GM21529 (cell line): ENCODE measurements at regions not wholly inside any gene's neighbourhood (a gene's known extent, or its start where the extent isn't known, plus 50 kb on each side); places are given as distances from the start of the nearest gene placed in this dataset.

ENCODE experiments used
- ATAC-seq: cut with Tn5 transposase; IDR thresholded peaks from one replicate; pipeline ENCODE4 v1.9.1; 2021; ENCODE audit not compliant: unreplicated experiment

GRCh38 chr13:104111031-104111430 is 1044.8 kb upstream of the SLC10A2 start:
- no peak for ATAC-seq

- ATAC-seq: no peak
Measured at GRCh38 chr13:104106705-104107393, 1040.6 kb upstream of the SLC10A2 start.

GRCh38 chr13:104105418-104106355 is 1039.5 kb upstream of the SLC10A2 start:
- no peak for ATAC-seq

GRCh38 chr13:104099750-104100149 is 1033.5 kb upstream of the SLC10A2 start:
- ATAC-seq: no peak

- ATAC-seq: no peak
Measured at GRCh38 chr13:104098421-104098820, 1032.2 kb upstream of the SLC10A2 start.

GRCh38 chr13:104086759-104087158 is 1020.5 kb upstream of the SLC10A2 start:
- no peak for ATAC-seq

- no peak for ATAC-seq
Measured at GRCh38 chr13:104086210-104086609, 1020.0 kb upstream of the SLC10A2 start.

GRCh38 chr13:104085611-104086010 is 1019.4 kb upstream of the SLC10A2 start:
- ATAC-seq: no peak

GRCh38 chr13:104074326-104074725 is 1008.1 kb upstream of the SLC10A2 start:
- no peak for ATAC-seq

GRCh38 chr13:104071806-104072205 is 1005.6 kb upstream of the SLC10A2 start:
- ATAC-seq: no peak

- ATAC-seq: no peak
Measured at GRCh38 chr13:104065328-104065727, 999.1 kb upstream of the SLC10A2 start.

GRCh38 chr13:104057861-104058260 is 991.6 kb upstream of the SLC10A2 start:
- no peak for ATAC-seq

GRCh38 chr13:104045907-104046306 is 979.7 kb upstream of the SLC10A2 start:
- ATAC-seq: no peak

GRCh38 chr13:104043184-104043583 is 977.0 kb upstream of the SLC10A2 start:
- no peak for ATAC-seq

- ATAC-seq: no peak
Measured at GRCh38 chr13:104034891-104035290, 968.7 kb upstream of the SLC10A2 start.

- no peak for ATAC-seq
Measured at GRCh38 chr13:104025303-104025702, 959.1 kb upstream of the SLC10A2 start.

- ATAC-seq: no peak
Measured at GRCh38 chr13:104024416-104025170, 958.4 kb upstream of the SLC10A2 start.

- no peak for ATAC-seq
Measured at GRCh38 chr13:104021806-104022397, 955.7 kb upstream of the SLC10A2 start.

GRCh38 chr13:104017317-104017716 is 951.1 kb upstream of the SLC10A2 start:
- no peak for ATAC-seq

GRCh38 chr13:104015646-104016396 is 949.6 kb upstream of the SLC10A2 start:
- no peak for ATAC-seq
